CD8-positive, alpha-beta memory T cell (primary cell): ENCODE measurements at regions not wholly inside any gene's neighbourhood (a gene's known extent, or its start where the extent isn't known, plus 50 kb on each side); places are given as distances from the start of the nearest gene placed in this dataset.

Source experiments
- CTCF ChIA-PET: fragments of 350-600 bp; sonication (Branson Sonifier 250); formaldehyde crosslinking; loops from one replicate; lab custom pipeline; 2021; ENCODE audit warnings: antibody characterized with exemption; lab: Charles Lee
- POLR2A ChIA-PET: fragments of 350-600 bp; sonication (Branson Sonifier 250); formaldehyde crosslinking; loops from one replicate; lab custom pipeline; 2021; ENCODE audit warnings: antibody characterized with exemption; lab: Charles Lee
- DNase-seq, 5 donors: peaks; one replicate each; pipeline versions ENCODE4 v3.0.0 to v3.0.0-alpha.2; 2020 to 2022; ENCODE audit warnings: mixed read lengths in 1 of 5
- H3K27ac ChIP-seq: one replicate; pipeline ENCODE4 v1.7.0; 2013; ENCODE audit warnings: low read depth, mild to moderate bottlenecking, low read length, moderate library complexity
- H3K27me3 ChIP-seq: 2 replicates; pipeline ENCODE4 v1.7.0; 2013; ENCODE audit warnings: low read length, mild to moderate bottlenecking; ENCODE audit not compliant: insufficient read depth, poor library complexity, severe bottlenecking
- H3K36me3 ChIP-seq: 2 replicates; pipeline ENCODE4 v1.7.0; 2013; ENCODE audit warnings: mild to moderate bottlenecking, low read length, moderate library complexity; ENCODE audit not compliant: insufficient read depth
- H3K4me1 ChIP-seq: 2 replicates; pipeline ENCODE4 v1.7.0; 2013; ENCODE audit warnings: mild to moderate bottlenecking, low read length, moderate library complexity; ENCODE audit not compliant: insufficient read depth
- H3K4me3 ChIP-seq: 2 replicates; pipeline ENCODE4 v1.7.0; 2013; ENCODE audit warnings: mild to moderate bottlenecking, low read length
- H3K9me3 ChIP-seq: 2 replicates; pipeline ENCODE4 v1.7.0; 2013; ENCODE audit warnings: mild to moderate bottlenecking, low read length
- H3K27ac Mint-ChIP-seq, 8 donors: one replicate each; pipeline ENCODE4 v1.8.0; 2020 to 2021; ENCODE audit warnings: mixed read lengths in 8 of 8, mild to moderate bottlenecking in 6 of 8, inconsistent platforms in 3 of 8, moderate library complexity in 3 of 8
- H3K27me3 Mint-ChIP-seq, 2 donors: one replicate each; pipeline ENCODE4 v1.8.0; 2020 to 2021; ENCODE audit warnings: mixed read lengths in 2 of 2, mild to moderate bottlenecking in 1 of 2, moderate library complexity in 1 of 2
- H3K36me3 Mint-ChIP-seq, 3 donors: one replicate each; pipeline ENCODE4 v1.8.0; 2020 to 2021; ENCODE audit warnings: mixed read lengths in 3 of 3, inconsistent platforms in 1 of 3, mild to moderate bottlenecking in 1 of 3
- H3K4me1 Mint-ChIP-seq, 3 donors: one replicate each; pipeline ENCODE4 v1.8.0; 2020 to 2021; ENCODE audit warnings: mixed read lengths in 3 of 3, inconsistent platforms in 1 of 3, mild to moderate bottlenecking in 1 of 3
- H3K4me3 Mint-ChIP-seq, 7 donors: one replicate each; pipeline ENCODE4 v1.8.0; 2020 to 2021; ENCODE audit warnings: mixed read lengths in 7 of 7, mild to moderate bottlenecking in 6 of 7, moderate library complexity in 4 of 7, inconsistent platforms in 2 of 7
- H3K9me3 Mint-ChIP-seq, 5 donors: one replicate each; pipeline ENCODE4 v1.8.0; 2020 to 2022; ENCODE audit warnings: mixed read lengths in 5 of 5, mild to moderate bottlenecking in 3 of 5, moderate library complexity in 2 of 5, inconsistent platforms in 1 of 5

GRCh38 chr10:2011106-2011716, 273.9 kb upstream of the ADARB2 start:
- Histone ChIP-seq H3K27me3 (no peaks in the 10 kb centered on the region), H3K36me3 (no peaks in the 10 kb centered on the region), H3K4me1 (no peaks in the 10 kb centered on the region), H3K4me3 (no peak overlapping the region), H3K27ac (no peak overlapping the region), H3K9me3 (no peaks in the 10 kb centered on the region)
- no peak overlapping the region for H3K4me3 Mint-ChIP-seq
- peaks cover 0 to 3% (median 0%) of the 10 kb centered on the region in 5 donors for H3K9me3 Mint-ChIP-seq
- ChIA-PET CTCF (no interaction called here), POLR2A (no interaction called here)
- no peak for DNase-seq
- no peaks in the 10 kb centered on the region for H3K36me3 Mint-ChIP-seq
- no peak overlapping the region for H3K27ac Mint-ChIP-seq
- no peaks in the 10 kb centered on the region for H3K27me3 Mint-ChIP-seq
- no peaks in the 10 kb centered on the region for H3K4me1 Mint-ChIP-seq

GRCh38 chr10:2005546-2005945, 268.2 kb upstream of the ADARB2 start:
- Mint-ChIP-seq H3K27me3 (no peaks in the 10 kb centered on the region), H3K9me3 (peaks cover 0 to 3% (median 0%) of the 10 kb centered on the region in 5 donors), H3K27ac (no peak overlapping the region), H3K4me3 (no peak overlapping the region), H3K4me1 (no peaks in the 10 kb centered on the region), H3K36me3 (no peaks in the 10 kb centered on the region)
- POLR2A ChIA-PET, result no interaction called here
- no peaks in the 10 kb centered on the region for H3K27me3 ChIP-seq
- no peak for DNase-seq
- CTCF ChIA-PET, result no interaction called here
- no peaks in the 10 kb centered on the region for H3K36me3 ChIP-seq
- H3K27ac ChIP-seq, result no peak overlapping the region
- no peaks in the 10 kb centered on the region for H3K9me3 ChIP-seq
- no peaks in the 10 kb centered on the region for H3K4me1 ChIP-seq
- H3K4me3 ChIP-seq, result no peak overlapping the region

GRCh38 chr10:1992930-1993329, 255.6 kb upstream of the ADARB2 start:
- H3K4me3 Mint-ChIP-seq, result no peak overlapping the region
- no peak overlapping the region for H3K27ac Mint-ChIP-seq
- peaks cover 0 to 2% (median 0%) of the 10 kb centered on the region in 5 donors for H3K9me3 Mint-ChIP-seq
- H3K36me3 Mint-ChIP-seq, result no peaks in the 10 kb centered on the region
- no peaks in the 10 kb centered on the region for H3K4me1 ChIP-seq
- ChIA-PET CTCF (no interaction called here), POLR2A (no interaction called here)
- no peaks in the 10 kb centered on the region for H3K4me1 Mint-ChIP-seq
- no peaks in the 10 kb centered on the region for H3K27me3 ChIP-seq
- no peak overlapping the region for H3K27ac ChIP-seq
- no peaks in the 10 kb centered on the region for H3K27me3 Mint-ChIP-seq
- H3K9me3 ChIP-seq, result no peaks in the 10 kb centered on the region
- no peak for DNase-seq
- no peak overlapping the region for H3K4me3 ChIP-seq
- H3K36me3 ChIP-seq, result no peaks in the 10 kb centered on the region

- H3K4me1 Mint-ChIP-seq, result no peaks in the 10 kb centered on the region
- Histone ChIP-seq H3K4me3 (no peak overlapping the region), H3K36me3 (no peaks in the 10 kb centered on the region), H3K27me3 (no peaks in the 10 kb centered on the region), H3K27ac (no peak overlapping the region), H3K9me3 (no peaks in the 10 kb centered on the region), H3K4me1 (no peaks in the 10 kb centered on the region)
- peaks cover 0 to 1% (median 0%) of the 10 kb centered on the region in 5 donors for H3K9me3 Mint-ChIP-seq
- H3K27ac Mint-ChIP-seq, result no peak overlapping the region
- ChIA-PET CTCF (no interaction called here), POLR2A (no interaction called here)
- no peaks in the 10 kb centered on the region for H3K27me3 Mint-ChIP-seq
- DNase-seq, result no peak
- no peak overlapping the region for H3K4me3 Mint-ChIP-seq
- no peaks in the 10 kb centered on the region for H3K36me3 Mint-ChIP-seq
These were observed 251.8 kb upstream of the ADARB2 start for GRCh38 chr10:1989090-1989489.

GRCh38 chr10:1981976-1982375, 244.7 kb upstream of the ADARB2 start:
- Mint-ChIP-seq H3K4me1 (no peaks in the 10 kb centered on the region), H3K36me3 (no peaks in the 10 kb centered on the region), H3K27ac (no peak overlapping the region), H3K4me3 (no peak overlapping the region), H3K27me3 (no peaks in the 10 kb centered on the region), H3K9me3 (peaks cover 0 to 10% (median 2%) of the 10 kb centered on the region in 5 donors)
- Histone ChIP-seq H3K4me3 (no peak overlapping the region), H3K27ac (no peak overlapping the region), H3K36me3 (no peaks in the 10 kb centered on the region), H3K27me3 (no peaks in the 10 kb centered on the region), H3K4me1 (no peaks in the 10 kb centered on the region), H3K9me3 (no peaks in the 10 kb centered on the region)
- POLR2A ChIA-PET, result no interaction called here
- DNase-seq, result no peak
- CTCF ChIA-PET, result no interaction called here

- Histone ChIP-seq H3K36me3 (no peaks in the 10 kb centered on the region), H3K9me3 (no peaks in the 10 kb centered on the region), H3K27me3 (no peaks in the 10 kb centered on the region), H3K4me1 (no peaks in the 10 kb centered on the region), H3K27ac (no peak overlapping the region), H3K4me3 (no peak overlapping the region)
- H3K27me3 Mint-ChIP-seq, result no peaks in the 10 kb centered on the region
- no peak for DNase-seq
- no peaks in the 10 kb centered on the region for H3K36me3 Mint-ChIP-seq
- no peak overlapping the region for H3K27ac Mint-ChIP-seq
- no peaks in the 10 kb centered on the region for H3K4me1 Mint-ChIP-seq
- H3K9me3 Mint-ChIP-seq, result peaks cover 0 to 10% (median 2%) of the 10 kb centered on the region in 5 donors
- ChIA-PET POLR2A (no interaction called here), CTCF (no interaction called here)
- no peak overlapping the region for H3K4me3 Mint-ChIP-seq
These were observed 243.1 kb upstream of the ADARB2 start for GRCh38 chr10:1980459-1980858.

- Histone ChIP-seq H3K36me3 (no peaks in the 10 kb centered on the region), H3K4me1 (no peaks in the 10 kb centered on the region), H3K27ac (no peak overlapping the region), H3K27me3 (no peaks in the 10 kb centered on the region), H3K4me3 (no peak overlapping the region), H3K9me3 (no peaks in the 10 kb centered on the region)
- Mint-ChIP-seq H3K9me3 (peaks cover 0 to 10% (median 2%) of the 10 kb centered on the region in 5 donors), H3K4me1 (no peaks in the 10 kb centered on the region), H3K27ac (no peak overlapping the region), H3K27me3 (no peaks in the 10 kb centered on the region), H3K36me3 (no peaks in the 10 kb centered on the region), H3K4me3 (no peak overlapping the region)
- POLR2A ChIA-PET, result no interaction called here
- no peak for DNase-seq
- CTCF ChIA-PET, result no interaction called here
These were observed 241.3 kb upstream of the ADARB2 start for GRCh38 chr10:1978584-1978983.

GRCh38 chr10:1977461-1977860, 240.1 kb upstream of the ADARB2 start:
- Histone ChIP-seq H3K27ac (no peak overlapping the region), H3K4me1 (no peaks in the 10 kb centered on the region), H3K36me3 (no peaks in the 10 kb centered on the region), H3K9me3 (no peaks in the 10 kb centered on the region), H3K27me3 (no peaks in the 10 kb centered on the region), H3K4me3 (no peak overlapping the region)
- ChIA-PET POLR2A (no interaction called here), CTCF (no interaction called here)
- Mint-ChIP-seq H3K27ac (no peak overlapping the region), H3K9me3 (peaks cover 0 to 10% (median 2%) of the 10 kb centered on the region in 5 donors), H3K36me3 (no peaks in the 10 kb centered on the region), H3K4me3 (no peak overlapping the region), H3K27me3 (no peaks in the 10 kb centered on the region), H3K4me1 (no peaks in the 10 kb centered on the region)
- no peak for DNase-seq
